ENCODE measurements at regions not wholly inside any gene's neighbourhood (a gene's known extent, or its start where the extent isn't known, plus 50 kb on each side); places are given as distances from the start of the nearest gene placed in this dataset.

- Histone ChIP-seq H3K4me1 (no peaks in the 10 kb centered on the region), H3K27ac (no peak overlapping the region), H3K4me3 (no peak overlapping the region), H3K27me3 (no peaks in the 10 kb centered on the region), H3K9me3 (no peaks in the 10 kb centered on the region), H3K36me3 (no peaks in the 10 kb centered on the region)
- no peak for TF ChIP-seq CTCF (IDR thresholded peaks at IDR 0.05 in 4 of 5, conservative IDR thresholded peaks at IDR 0.05 in 1 of 5)
- in situ Hi-C loops (cut with MboI; ENCODE audit: low sequenced_read_pairs in 4 of 4) (loop anchor here in 2 of 4 donors (25.0 kb wide), 2 partner anchors 435 to 535 kb away; no protein-coding TSS in a partner anchor), intact Hi-C loops (cut with DNase I; ENCODE audit: low total_unique reads) (no loop called here)
- ATAC-seq (no peak), DNase-seq (no peak)
These were observed 174.4 kb upstream of the BCOR start for GRCh38 chrX:40272141-40272540.

GRCh38 chrX:40268188-40268520, 170.4 kb upstream of the BCOR start:
- no peak overlapping the region for H3K4me3 ChIP-seq
- intact Hi-C loops (cut with DNase I; ENCODE audit: low total_unique reads) (loop anchor here (10.0 kb wide), 2 partner anchors 93 to 173 kb away; partner anchors contain the start of gene BCOR), in situ Hi-C loops (cut with MboI; ENCODE audit: low sequenced_read_pairs in 4 of 4) (loop anchor here in 3 of 4 donors (10.0 to 25.0 kb wide), 4 partner anchors 431 to 543 kb away; no protein-coding TSS in a partner anchor)
- no peaks in the 10 kb centered on the region for H3K9me3 ChIP-seq
- H3K27me3 ChIP-seq, result no peaks in the 10 kb centered on the region
- H3K27ac ChIP-seq, result peak overlapping the region in 1 of 4 donors; percentile 57
- no peak for ATAC-seq
- no peaks in the 10 kb centered on the region for H3K4me1 ChIP-seq
- no peak for DNase-seq
- H3K36me3 ChIP-seq, result no peaks in the 10 kb centered on the region
- TF ChIP-seq CTCF (IDR thresholded peaks at IDR 0.05 in 4 of 5, conservative IDR thresholded peaks at IDR 0.05 in 1 of 5) (no peak), POLR2A (IDR thresholded peaks at IDR 0.05) (no peak)

- no peaks in the 10 kb centered on the region for H3K4me1 ChIP-seq
- no peaks in the 10 kb centered on the region for H3K9me3 ChIP-seq
- TF ChIP-seq POLR2A (IDR thresholded peaks at IDR 0.05) (no peak), CTCF (IDR thresholded peaks at IDR 0.05 in 4 of 5, conservative IDR thresholded peaks at IDR 0.05 in 1 of 5) (peak in 1 of 5 experiments; percentile 3)
- H3K36me3 ChIP-seq, result no peaks in the 10 kb centered on the region
- intact Hi-C loops (cut with DNase I; ENCODE audit: low total_unique reads), result loop anchor here (2.0 to 10.0 kb wide), 3 partner anchors 93 to 453 kb away; partner anchors contain the start of gene BCOR
- peak overlapping the region; percentile 6 to 60 (median 54) for H3K27ac ChIP-seq
- peak; percentile 36 to 41 for ATAC-seq
- no peaks in the 10 kb centered on the region for H3K27me3 ChIP-seq
- H3K4me3 ChIP-seq, result peak overlapping the region; percentile 49 to 59 (median 52)
- in situ Hi-C loops (cut with MboI; ENCODE audit: low sequenced_read_pairs in 4 of 4), result loop anchor here in 3 of 4 donors (10.0 to 25.0 kb wide), 4 partner anchors 430 to 543 kb away; no protein-coding TSS in a partner anchor
- peak in 1 of 2 donors; percentile 13 for DNase-seq
These were observed 169.8 kb upstream of the BCOR start for GRCh38 chrX:40267334-40268187.

GRCh38 chrX:40266490-40267333, 169.0 kb upstream of the BCOR start:
- Histone ChIP-seq H3K4me1 (no peaks in the 10 kb centered on the region), H3K4me3 (peak overlapping the region; percentile 49 to 59 (median 52)), H3K36me3 (no peaks in the 10 kb centered on the region), H3K27me3 (no peaks in the 10 kb centered on the region), H3K27ac (peak overlapping the region; percentile 6 to 60 (median 54)), H3K9me3 (no peaks in the 10 kb centered on the region)
- peak; percentile 36 to 68 (median 65) for TF ChIP-seq CTCF (IDR thresholded peaks at IDR 0.05 in 4 of 5, conservative IDR thresholded peaks at IDR 0.05 in 1 of 5)
- TF ChIP-seq POLR2A (IDR thresholded peaks at IDR 0.05), result no peak
- peak; percentile 11 to 35 for DNase-seq
- in situ Hi-C loops (cut with MboI; ENCODE audit: low sequenced_read_pairs in 4 of 4), result loop anchor here in 3 of 4 donors (10.0 to 25.0 kb wide), 4 partner anchors 429 to 542 kb away; no protein-coding TSS in a partner anchor
- peak; percentile 78 to 82 for ATAC-seq
- intact Hi-C loops (cut with DNase I; ENCODE audit: low total_unique reads), result loop anchor here (1.0 to 10.0 kb wide), 4 partner anchors 92 to 536 kb away; partner anchors contain the start of gene BCOR
